HepG2 (cell line): ENCODE measurements at regions not wholly inside any gene's neighbourhood (a gene's known extent, or its start where the extent isn't known, plus 50 kb on each side); places are given as distances from the start of the nearest gene placed in this dataset.
A peak's percentile ranks its signal among the peaks of the same experiment; 100 is the strongest.

Source experiments
- ATAC-seq: fragments of 200-7000 bp; cut with Tn5 transposase; 3 replicates; pipeline ENCODE4 v1.9.1; 2020; ENCODE audit warnings: mild to moderate bottlenecking, moderate library complexity
- BruUV-seq: library from RNA; stranded (reverse); fragments of 400-500 nt; replicated peaks from 2 replicates; lab custom pipeline; 2021; lab: Mats Ljungman, UMichigan
- CTCF ChIA-PET: fragments of 300-600 bp; formaldehyde crosslinking; extraction: SDS; loops from one replicate; lab custom pipeline; 2021; ENCODE audit warnings: low total read pairs, inconsistent platforms, low intra/inter-chr PET ratio; lab: Yijun Ruan, JAX
- POLR2A ChIA-PET: fragments of 350-600 bp; sonication (Branson Sonifier 250); formaldehyde crosslinking; loops from one replicate; lab custom pipeline; 2020; ENCODE audit warnings: antibody characterized with exemption, inconsistent platforms; lab: Yijun Ruan, JAX
- DNase-seq: peaks from one replicate; pipeline ENCODE4 v3.0.0-alpha.2; 2015; ENCODE audit warnings: low spot score
- FAIRE-seq: peaks from 3 replicates; lab custom pipeline; 2011; peaks lifted over from hg19 to GRCh38; lab: Jason Lieb, UNC
- H2AFZ ChIP-seq: one replicate; pipeline ENCODE4 v1.6.1; 2011; ENCODE audit warnings: low read length, inconsistent platforms
- H3K27ac ChIP-seq: fragments of 300-600 bp; 3 replicates; pipeline ENCODE4 v1.8.0; 2011; ENCODE audit warnings: mixed run types, mild to moderate bottlenecking, mixed read lengths, low read length, inconsistent platforms; ENCODE audit not compliant: insufficient read depth; ENCODE audit errors: extremely low read length
- H3K27me3 ChIP-seq, 2 experiments: fragments of 200-600 bp in 1 of 2; 2 replicates in 1 of 2; 3 replicates in 1 of 2; pipeline versions ENCODE4 v1.6.0 to v1.8.0; 2011; ENCODE audit warnings: low read length in 2 of 2, mild to moderate bottlenecking in 2 of 2, moderate library complexity in 2 of 2, inconsistent platforms in 1 of 2; ENCODE audit not compliant: insufficient read depth in 2 of 2, control insufficient read depth in 1 of 2
- H3K36me3 ChIP-seq, 2 experiments: fragments of 200-600 bp in 1 of 2; replicated peaks in 1 of 2; 2 replicates in 1 of 2; 3 replicates in 1 of 2; pipeline versions ENCODE4 v1.5.1 to v1.8.0; 2011; ENCODE audit warnings: low read length in 2 of 2, inconsistent platforms in 1 of 2; ENCODE audit not compliant: insufficient read depth in 2 of 2, control insufficient read depth in 1 of 2
- H3K4me1 ChIP-seq: 2 replicates; pipeline ENCODE4 v1.5.1; 2012; ENCODE audit warnings: low read length, inconsistent platforms; ENCODE audit not compliant: insufficient read depth
- H3K4me2 ChIP-seq: 2 replicates; pipeline ENCODE4 v1.6.0; 2011; ENCODE audit warnings: low read depth, low read length, inconsistent platforms
- H3K4me3 ChIP-seq, 3 experiments: fragments of 200-600 bp in 1 of 3; sonication (generic), shearing (Covaris generic) in 1 of 3; replicated peaks in 1 of 3; 2 replicates each; pipeline ENCODE4 v1.5.1; 2011 to 2016; ENCODE audit warnings: low read length in 3 of 3, inconsistent platforms in 2 of 3, low read depth in 2 of 3, mild to moderate bottlenecking in 2 of 3, control low read depth in 1 of 3, mixed read lengths in 1 of 3; ENCODE audit not compliant: insufficient read depth in 1 of 3
- H3K79me2 ChIP-seq: one replicate; pipeline ENCODE4 v1.6.1; 2011; ENCODE audit warnings: low read length, inconsistent platforms; ENCODE audit not compliant: insufficient read depth
- H3K9ac ChIP-seq: 2 replicates; pipeline ENCODE4 v1.6.0; 2011; ENCODE audit warnings: mild to moderate bottlenecking, low read depth, low read length, inconsistent platforms; ENCODE audit not compliant: insufficient read depth
- H3K9me3 ChIP-seq: 2 replicates; pipeline ENCODE4 v1.5.1; 2012; ENCODE audit warnings: mild to moderate bottlenecking, low read length
- H4K20me1 ChIP-seq: 2 replicates; pipeline ENCODE4 v1.6.0; 2011; ENCODE audit warnings: inconsistent platforms, mild to moderate bottlenecking, low read length, moderate library complexity; ENCODE audit not compliant: insufficient read depth
- IKZF1 ChIP-seq: fragments of 450-650 bp; IDR thresholded peaks from 2 replicates; pipeline ENCODE4 v1.7.1; 2016
- MTA3 ChIP-seq: sonication (generic); formaldehyde crosslinking; IDR thresholded peaks from 2 replicates; pipeline ENCODE4 v1.4.0; 2020; ENCODE audit warnings: missing genetic modification reagents
- PAWR ChIP-seq: sonication (generic); formaldehyde crosslinking; IDR thresholded peaks from 2 replicates; pipeline ENCODE4 v1.4.0; 2020; ENCODE audit warnings: missing genetic modification reagents, mild to moderate bottlenecking, borderline replicate concordance
- SAFB2 ChIP-seq: sonication (generic); formaldehyde crosslinking; IDR thresholded peaks from 2 replicates; pipeline ENCODE4 v1.5.1; 2020; ENCODE audit warnings: missing genetic modification reagents, low read depth, mild to moderate bottlenecking, borderline replicate concordance
- SKI ChIP-seq: fragments of 450-650 bp; IDR thresholded peaks from one replicate; pipeline ENCODE4 v1.6.1; 2018; ENCODE audit warnings: mild to moderate bottlenecking; ENCODE audit not compliant: partially characterized antibody
- TEF ChIP-seq: sonication (generic); formaldehyde crosslinking; IDR thresholded peaks from 2 replicates; pipeline ENCODE4 v1.5.0; 2020; ENCODE audit warnings: missing genetic modification reagents
- THAP7 ChIP-seq: sonication (generic); formaldehyde crosslinking; IDR thresholded peaks from 2 replicates; pipeline ENCODE4 v1.8.1; 2023; ENCODE audit warnings: mild to moderate bottlenecking, missing genetic modification reagents
- ZBTB40 ChIP-seq, 2 experiments: fragments of 450-650 bp in 1 of 2; sonication (generic) in 1 of 2; formaldehyde crosslinking in 1 of 2; IDR thresholded peaks; 2 replicates each; pipeline versions ENCODE4 v1.6.1 to v1.8.0; 2016 to 2022; ENCODE audit warnings: antibody characterized with exemption in 1 of 2, mild to moderate bottlenecking in 1 of 2, missing genetic modification reagents in 1 of 2
- ZNF225 ChIP-seq: sonication (generic); formaldehyde crosslinking; IDR thresholded peaks from 2 replicates; pipeline ENCODE4 v1.4.0; 2020; ENCODE audit warnings: mild to moderate bottlenecking, missing genetic modification reagents
- ZNF24 ChIP-seq: fragments of 450-650 bp; IDR thresholded peaks from 2 replicates; pipeline ENCODE4 v1.6.1; 2017; ENCODE audit warnings: antibody characterized with exemption, mild to moderate bottlenecking
- ZNF710 ChIP-seq: sonication (generic); formaldehyde crosslinking; IDR thresholded peaks from 2 replicates; pipeline ENCODE4 v1.5.0; 2020; ENCODE audit warnings: mild to moderate bottlenecking, missing genetic modification reagents, borderline replicate concordance
- ZSCAN12 ChIP-seq: sonication (generic); formaldehyde crosslinking; IDR thresholded peaks from 2 replicates; pipeline ENCODE4 v1.9.0; 2021; ENCODE audit warnings: mild to moderate bottlenecking, missing genetic modification reagents
- WGBS: methylation state at CpG from one replicate; pipeline ENCODE4 v1.1.6; 2017; ENCODE audit warnings: low lambda C conversion rate; 5-methylcytosine and 5-hydroxymethylcytosine counted together
- in situ Hi-C: cut with HindIII; loops from 2 replicates; pipeline ENCODE4 v1.10.0; 2017; ENCODE audit warnings: low pct_unique_long_range_greater_than_20kb; ENCODE audit not compliant: extremely low pct_ligation_motif_present
- intact Hi-C: fragments of 100-400 bp; cut with micrococcal nuclease; formaldehyde crosslinking; loops from one replicate; pipeline ENCODE4 v1.10.0; 2022; ENCODE audit not compliant: unreplicated experiment

GRCh38 chr13:22848539-22849052 is 332.2 kb upstream of the SGCG start:
- Histone ChIP-seq H4K20me1 (no peaks in the 10 kb centered on the region), H3K9ac (peak overlapping the region; percentile 36), H3K27ac (peak overlapping the region; percentile 53), H2AFZ (no peak overlapping the region), H3K4me3 (peak overlapping the region in 1 of 3 experiments; percentile 35; a peak in 2 of 6 replicates), H3K4me2 (peak overlapping the region; percentile 50), H3K27me3 (no peaks in the 10 kb centered on the region), H3K36me3 (no peaks in the 10 kb centered on the region), H3K79me2 (no peaks in the 10 kb centered on the region), H3K4me1 (peaks cover 9% of the 10 kb centered on the region), H3K9me3 (no peaks in the 10 kb centered on the region)
- POLR2A ChIA-PET, result interaction anchor here (0.6 to 1.7 kb wide), 5 partner anchors 9 to 1756 kb away, joined by 3 to 8 read pairs (median 6); partner anchors contain the start of gene MICU2
- CTCF ChIA-PET, result no interaction called here
- WGBS, result 23% methylated on average over 19 of the region's 32 CpGs
- in situ Hi-C loops, result no loop called here
- ATAC-seq (peak; percentile 100), DNase-seq (peak; percentile 72), FAIRE-seq (no peak)
- BruUV-seq, result no TSS peak
- intact Hi-C loops, result no loop called here
- TF ChIP-seq ZNF225 (CRISPR knock-in tag) (no peak), MTA3 (CRISPR knock-in tag) (no peak), PAWR (no peak), SKI (no peak), ZSCAN12 (CRISPR knock-in tag) (no peak), THAP7 (CRISPR knock-in tag) (no peak; the same call in 1 of the 2 replicates), IKZF1 (no peak), ZNF710 (CRISPR knock-in tag) (no peak), SAFB2 (CRISPR knock-in tag) (no peak), ZBTB40 (IDR thresholded peaks at IDR 0.05) (no peak), ZBTB40 (CRISPR knock-in tag; IDR thresholded peaks at IDR 0.05) (peak; percentile 53; the same call in 1 of the 2 replicates), ZNF24 (no peak), TEF (CRISPR knock-in tag) (no peak)
